ENCODE measurements at regions not wholly inside any gene's neighbourhood (a gene's known extent, or its start where the extent isn't known, plus 50 kb on each side); places are given as distances from the start of the nearest gene placed in this dataset.

GRCh38 chr18:10193444-10193843, 261.0 kb upstream of the APCDD1 start:
- POLR2A ChIA-PET (ENCODE audit: unreplicated experiment) = no interaction called here
- BruUV-seq (replicated peaks) = no TSS peak

GRCh38 chr18:10194592-10194991, 259.8 kb upstream of the APCDD1 start:
- Histone ChIP-seq H4K20me1 (ENCODE audit: insufficient read depth) (no peaks in the 10 kb centered on the region), H3K4me1 (replicated peaks; ENCODE audit: insufficient read depth) (no peaks in the 10 kb centered on the region), H3K27me3 (ENCODE audit: insufficient read depth, low read depth) (no peaks in the 10 kb centered on the region), H3K9me3 (ENCODE audit: insufficient read depth, low read depth) (no peaks in the 10 kb centered on the region; the same call in 1 of the 2 replicates), H3K27ac (no peak overlapping the region), H2AFZ (no peak overlapping the region), H3K79me2 (ENCODE audit: low read depth) (no peaks in the 10 kb centered on the region), H3K9me2 (ENCODE audit: insufficient read depth) (no peaks in the 10 kb centered on the region), H3K4me2 (no peak overlapping the region), H3K36me3 (ENCODE audit: low read depth) (no peaks in the 10 kb centered on the region), H3F3A (ENCODE audit: insufficient read depth, low read depth) (no peaks in the 10 kb centered on the region), H3K4me3 (no peak overlapping the region)
- BruUV-seq (replicated peaks) = no TSS peak
- no peak for TF ChIP-seq CTCF (conservative IDR thresholded peaks at IDR 0.05)
- no peak for TF ChIP-seq EZH2 (IDR thresholded peaks at IDR 0.05; ENCODE audit: low read depth)
- ChIA-PET CTCF (no interaction called here), POLR2A (ENCODE audit: unreplicated experiment) (no interaction called here)
- intact Hi-C loops (cut with micrococcal nuclease; ENCODE audit: unreplicated experiment) = no loop called here
- DNase-seq = no peak

More at GRCh38 chr18:10193444-10193843, 261.0 kb upstream of the APCDD1 start:
- Histone ChIP-seq H3K27me3 (ENCODE audit: insufficient read depth, low read depth) (no peaks in the 10 kb centered on the region), H4K20me1 (ENCODE audit: insufficient read depth) (no peaks in the 10 kb centered on the region), H3K4me1 (replicated peaks; ENCODE audit: insufficient read depth) (no peaks in the 10 kb centered on the region), H3K27ac (no peak overlapping the region), H3K4me3 (no peak overlapping the region), H3K4me2 (no peak overlapping the region), H3F3A (ENCODE audit: insufficient read depth, low read depth) (no peaks in the 10 kb centered on the region), H3K9me2 (ENCODE audit: insufficient read depth) (no peaks in the 10 kb centered on the region), H3K9me3 (ENCODE audit: insufficient read depth, low read depth) (no peaks in the 10 kb centered on the region; the same call in 1 of the 2 replicates), H2AFZ (no peak overlapping the region), H3K36me3 (ENCODE audit: low read depth) (no peaks in the 10 kb centered on the region), H3K79me2 (ENCODE audit: low read depth) (no peaks in the 10 kb centered on the region)
- TF ChIP-seq EZH2 (IDR thresholded peaks at IDR 0.05; ENCODE audit: low read depth) (no peak), CTCF (conservative IDR thresholded peaks at IDR 0.05) (no peak)
- CTCF ChIA-PET = no interaction called here
- intact Hi-C loops (cut with micrococcal nuclease; ENCODE audit: unreplicated experiment) = no loop called here
- DNase-seq = no peak

- no peak overlapping the region for H3K4me2 ChIP-seq
- H3K79me2 ChIP-seq (ENCODE audit: low read depth) = no peaks in the 10 kb centered on the region
- no peak for DNase-seq
- H3K4me1 ChIP-seq (replicated peaks; ENCODE audit: insufficient read depth) = no peaks in the 10 kb centered on the region
- no peaks in the 10 kb centered on the region; the same call in 1 of the 2 replicates for H3K9me3 ChIP-seq (ENCODE audit: insufficient read depth, low read depth)
- H3K4me3 ChIP-seq = no peak overlapping the region
- no peak overlapping the region for H2AFZ ChIP-seq
- no peaks in the 10 kb centered on the region for H4K20me1 ChIP-seq (ENCODE audit: insufficient read depth)
- no peaks in the 10 kb centered on the region for H3K36me3 ChIP-seq (ENCODE audit: low read depth)
- intact Hi-C loops (cut with micrococcal nuclease; ENCODE audit: unreplicated experiment) = no loop called here
- ChIA-PET CTCF (no interaction called here), POLR2A (ENCODE audit: unreplicated experiment) (interaction anchor here (0.6 kb wide), 1 partner anchor 346 kb away, joined by 9 read pairs; no protein-coding TSS in a partner anchor)
- no peaks in the 10 kb centered on the region for H3K9me2 ChIP-seq (ENCODE audit: insufficient read depth)
- no peaks in the 10 kb centered on the region for H3F3A ChIP-seq (ENCODE audit: insufficient read depth, low read depth)
- no peak overlapping the region for H3K27ac ChIP-seq
- H3K27me3 ChIP-seq (ENCODE audit: insufficient read depth, low read depth) = no peaks in the 10 kb centered on the region
- TF ChIP-seq CTCF (conservative IDR thresholded peaks at IDR 0.05) = no peak
- no peak for TF ChIP-seq EZH2 (IDR thresholded peaks at IDR 0.05; ENCODE audit: low read depth)
- no TSS peak for BruUV-seq (replicated peaks)
These were observed 258.9 kb upstream of the APCDD1 start for GRCh38 chr18:10195529-10195928.
